ENCODE measurements at regions not wholly inside any gene's neighbourhood (a gene's known extent, or its start where the extent isn't known, plus 50 kb on each side); places are given as distances from the start of the nearest gene placed in this dataset.
"Not testable (repeated sequence)": the region's sequence is repeated elsewhere in the genome, so short reads cannot be mapped to it uniquely, and the experiment has no call there.

GRCh38 chr18:5710676-5711075, 166.9 kb upstream of the EPB41L3 start:
- H3K4me3 ChIP-seq (ENCODE audit: low read depth, low read length): no peak overlapping the region
- no peak for TF ChIP-seq CTCF (IDR thresholded peaks at IDR 0.05; ENCODE audit: low read depth, low read length)
- in situ Hi-C loops (cut with HindIII; ENCODE audit: low sequenced_read_pairs): no loop called here
- no peak for DNase-seq (ENCODE audit: low read depth, low spot score)

- no peak for DNase-seq (ENCODE audit: low read depth, low spot score)
- no peak overlapping the region for H3K4me3 ChIP-seq (ENCODE audit: low read depth, low read length)
- TF ChIP-seq CTCF (IDR thresholded peaks at IDR 0.05; ENCODE audit: low read depth, low read length): no peak
- in situ Hi-C loops (cut with HindIII; ENCODE audit: low sequenced_read_pairs): no loop called here
Measured at GRCh38 chr18:5710235-5710634, 166.4 kb upstream of the EPB41L3 start.

GRCh38 chr18:5709476-5710095, 165.8 kb upstream of the EPB41L3 start:
- no peak for TF ChIP-seq CTCF (IDR thresholded peaks at IDR 0.05; ENCODE audit: low read depth, low read length)
- in situ Hi-C loops (cut with HindIII; ENCODE audit: low sequenced_read_pairs): no loop called here
- no peak for DNase-seq (ENCODE audit: low read depth, low spot score)
- no peak overlapping the region for H3K4me3 ChIP-seq (ENCODE audit: low read depth, low read length)

- no peak overlapping the region for H3K4me3 ChIP-seq (ENCODE audit: low read depth, low read length)
- in situ Hi-C loops (cut with HindIII; ENCODE audit: low sequenced_read_pairs): no loop called here
- DNase-seq (ENCODE audit: low read depth, low spot score): no peak
- no peak for TF ChIP-seq CTCF (IDR thresholded peaks at IDR 0.05; ENCODE audit: low read depth, low read length)
Measured at GRCh38 chr18:5707586-5707985, 163.8 kb upstream of the EPB41L3 start.

- no peak for DNase-seq (ENCODE audit: low read depth, low spot score)
- no peak overlapping the region for H3K4me3 ChIP-seq (ENCODE audit: low read depth, low read length)
- TF ChIP-seq CTCF (IDR thresholded peaks at IDR 0.05; ENCODE audit: low read depth, low read length): no peak
- in situ Hi-C loops (cut with HindIII; ENCODE audit: low sequenced_read_pairs): no loop called here
Measured at GRCh38 chr18:5705393-5705792, 161.6 kb upstream of the EPB41L3 start.

- TF ChIP-seq CTCF (IDR thresholded peaks at IDR 0.05; ENCODE audit: low read depth, low read length): no peak
- no peak overlapping the region for H3K4me3 ChIP-seq (ENCODE audit: low read depth, low read length)
- no peak for DNase-seq (ENCODE audit: low read depth, low spot score)
- in situ Hi-C loops (cut with HindIII; ENCODE audit: low sequenced_read_pairs): no loop called here
Measured at GRCh38 chr18:5704847-5705246, 161.1 kb upstream of the EPB41L3 start.

- in situ Hi-C loops (cut with HindIII; ENCODE audit: low sequenced_read_pairs); DNase-seq (ENCODE audit: low read depth, low spot score); H3K4me3 ChIP-seq (ENCODE audit: low read depth, low read length): not testable (repeated sequence)
Measured at GRCh38 chr18:5702016-5702415, 158.2 kb upstream of the EPB41L3 start.

Measured in astrocyte of the spinal cord (primary cell).